ENCODE measurements at regions not wholly inside any gene's neighbourhood (a gene's known extent, or its start where the extent isn't known, plus 50 kb on each side); places are given as distances from the start of the nearest gene placed in this dataset.

DNA sequence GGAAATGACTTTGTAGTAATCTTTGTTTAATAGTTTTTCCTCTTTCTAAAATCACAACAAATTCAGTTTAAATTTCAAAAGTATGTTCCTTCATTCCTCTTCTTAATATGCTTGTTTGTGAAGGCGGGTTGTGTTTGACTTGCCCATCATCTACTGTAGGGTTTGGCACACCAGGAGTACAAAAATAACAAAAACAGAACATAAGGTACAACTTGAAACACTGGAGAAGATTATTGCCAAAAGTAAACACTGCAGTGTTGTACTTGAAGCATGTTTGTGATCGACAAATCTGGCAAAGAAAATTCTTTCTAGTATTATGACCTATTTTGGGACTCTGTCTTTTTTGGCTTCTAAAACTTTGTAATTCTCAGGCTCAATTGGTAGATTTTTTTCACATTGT lies 518.6 kb downstream of the SLITRK5 start:
- Histone ChIP-seq H3K4me3 (replicated peaks; ENCODE audit: insufficient read depth, low read length) (no peak overlapping the region), H3K27ac (replicated peaks) (no peak overlapping the region), H3K27me3 (ENCODE audit: insufficient read depth, poor library complexity, severe bottlenecking) (no peaks in the 10 kb centered on the region)
- DNase-seq (ENCODE audit: low read depth in 1 of 2, low spot score in 1 of 2), result no peak
- TF ChIP-seq GABPA (IDR thresholded peaks at IDR 0.05; ENCODE audit: low read depth), result no peak
- no peak for TF ChIP-seq REST (IDR thresholded peaks at IDR 0.05; ENCODE audit: insufficient replicate concordance, low read depth)

DNA sequence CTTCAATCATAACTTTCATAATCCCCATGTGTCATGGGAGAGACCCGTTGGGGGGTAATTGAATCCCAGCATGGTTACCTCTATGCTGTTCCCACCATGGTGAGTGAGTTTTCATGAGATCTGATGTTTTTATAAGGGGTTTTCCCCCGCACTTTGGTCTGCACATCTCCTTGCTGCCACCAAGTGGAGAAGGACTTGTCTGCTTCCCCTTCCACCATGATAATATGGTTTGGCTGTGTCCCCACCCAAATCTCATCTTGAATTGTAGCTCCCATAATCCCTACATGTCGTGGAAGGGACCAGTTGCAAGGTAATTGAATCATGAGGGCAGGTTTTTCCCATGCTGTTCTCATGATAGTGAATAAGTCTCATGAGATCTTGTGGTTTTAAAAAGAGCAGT lies 524.9 kb downstream of the SLITRK5 start:
- DNase-seq (ENCODE audit: low read depth in 1 of 2, low spot score in 1 of 2), result no peak
- Histone ChIP-seq H3K27me3 (ENCODE audit: insufficient read depth, poor library complexity, severe bottlenecking) (no peaks in the 10 kb centered on the region), H3K4me3 (replicated peaks; ENCODE audit: insufficient read depth, low read length) (no peak overlapping the region), H3K27ac (replicated peaks) (no peak overlapping the region)
- TF ChIP-seq, protein P1, sequence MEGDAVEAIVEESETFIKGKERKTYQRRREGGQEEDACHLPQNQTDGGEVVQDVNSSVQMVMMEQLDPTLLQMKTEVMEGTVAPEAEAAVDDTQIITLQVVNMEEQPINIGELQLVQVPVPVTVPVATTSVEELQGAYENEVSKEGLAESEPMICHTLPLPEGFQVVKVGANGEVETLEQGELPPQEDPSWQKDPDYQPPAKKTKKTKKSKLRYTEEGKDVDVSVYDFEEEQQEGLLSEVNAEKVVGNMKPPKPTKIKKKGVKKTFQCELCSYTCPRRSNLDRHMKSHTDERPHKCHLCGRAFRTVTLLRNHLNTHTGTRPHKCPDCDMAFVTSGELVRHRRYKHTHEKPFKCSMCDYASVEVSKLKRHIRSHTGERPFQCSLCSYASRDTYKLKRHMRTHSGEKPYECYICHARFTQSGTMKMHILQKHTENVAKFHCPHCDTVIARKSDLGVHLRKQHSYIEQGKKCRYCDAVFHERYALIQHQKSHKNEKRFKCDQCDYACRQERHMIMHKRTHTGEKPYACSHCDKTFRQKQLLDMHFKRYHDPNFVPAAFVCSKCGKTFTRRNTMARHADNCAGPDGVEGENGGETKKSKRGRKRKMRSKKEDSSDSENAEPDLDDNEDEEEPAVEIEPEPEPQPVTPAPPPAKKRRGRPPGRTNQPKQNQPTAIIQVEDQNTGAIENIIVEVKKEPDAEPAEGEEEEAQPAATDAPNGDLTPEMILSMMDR (IDR thresholded peaks at IDR 0.05; ENCODE audit: insufficient read depth, low read length), result no peak
- TF ChIP-seq POLR2AphosphoS5 (IDR thresholded peaks at IDR 0.05; ENCODE audit: low read depth), result no peak
- no peak for TF ChIP-seq SPI1 (IDR thresholded peaks at IDR 0.05; ENCODE audit: borderline replicate concordance, low read depth)
- no peak for TF ChIP-seq REST (IDR thresholded peaks at IDR 0.05; ENCODE audit: insufficient replicate concordance, low read depth)
- no peak for TF ChIP-seq GABPA (IDR thresholded peaks at IDR 0.05; ENCODE audit: low read depth)

DNA sequence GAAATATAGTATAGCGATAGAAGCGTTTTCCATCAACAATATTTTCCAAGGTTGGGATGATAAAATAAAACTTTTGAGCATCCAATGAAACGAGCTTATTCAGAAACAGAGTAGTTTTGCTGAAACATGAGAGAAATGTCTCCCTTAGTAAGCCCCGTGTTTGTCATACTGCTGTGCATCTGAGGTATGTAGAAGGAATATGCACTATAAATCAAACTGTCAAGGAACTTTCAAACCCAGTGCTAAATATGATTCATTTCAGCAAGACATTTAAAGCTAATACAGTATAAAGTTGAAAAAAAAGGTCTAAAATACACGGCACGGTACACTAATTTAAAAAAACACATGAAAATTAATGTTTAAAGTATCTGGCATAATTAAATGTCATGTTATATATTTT lies 546.2 kb downstream of the SLITRK5 start:
- H3K27ac ChIP-seq (replicated peaks), result no peak overlapping the region
- TF ChIP-seq SPI1 (IDR thresholded peaks at IDR 0.05; ENCODE audit: borderline replicate concordance, low read depth), result no peak
- TF ChIP-seq GABPA (IDR thresholded peaks at IDR 0.05; ENCODE audit: low read depth), result no peak
- no peak for TF ChIP-seq REST (IDR thresholded peaks at IDR 0.05; ENCODE audit: insufficient replicate concordance, low read depth)
- TF ChIP-seq POLR2AphosphoS5 (IDR thresholded peaks at IDR 0.05; ENCODE audit: low read depth), result no peak
- no peak for DNase-seq (ENCODE audit: low read depth in 1 of 2, low spot score in 1 of 2)
- H3K4me3 ChIP-seq (replicated peaks; ENCODE audit: insufficient read depth, low read length), result no peak overlapping the region
- no peaks in the 10 kb centered on the region for H3K27me3 ChIP-seq (ENCODE audit: insufficient read depth, poor library complexity, severe bottlenecking)

DNA sequence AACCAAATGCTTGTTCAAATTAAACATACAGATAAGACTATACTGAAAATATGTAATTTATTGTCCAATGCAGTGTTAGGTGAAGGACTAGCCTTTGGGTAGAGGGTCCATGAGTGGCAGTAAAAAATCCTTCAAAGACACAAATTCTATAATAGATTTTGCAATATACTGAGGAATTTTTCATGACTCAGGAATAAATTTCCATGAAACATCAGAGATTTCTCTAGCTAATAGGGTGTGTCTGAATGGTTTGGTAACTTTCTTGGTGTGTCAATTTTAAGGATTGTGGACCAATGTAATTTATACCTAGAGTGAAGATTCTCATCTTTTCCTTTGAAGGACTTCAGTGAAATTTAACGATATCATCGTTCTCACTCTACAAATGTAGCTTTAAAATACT lies 546.7 kb downstream of the SLITRK5 start:
- no peak for TF ChIP-seq GABPA (IDR thresholded peaks at IDR 0.05; ENCODE audit: low read depth)
- no peak for TF ChIP-seq POLR2AphosphoS5 (IDR thresholded peaks at IDR 0.05; ENCODE audit: low read depth)
- no peak for TF ChIP-seq REST (IDR thresholded peaks at IDR 0.05; ENCODE audit: insufficient replicate concordance, low read depth)
- TF ChIP-seq, protein P1 (IDR thresholded peaks at IDR 0.05; ENCODE audit: insufficient read depth, low read length), result no peak
- TF ChIP-seq SPI1 (IDR thresholded peaks at IDR 0.05; ENCODE audit: borderline replicate concordance, low read depth), result no peak
- DNase-seq (ENCODE audit: low read depth in 1 of 2, low spot score in 1 of 2), result no peak
- Histone ChIP-seq H3K27ac (replicated peaks) (no peak overlapping the region), H3K4me3 (replicated peaks; ENCODE audit: insufficient read depth, low read length) (no peak overlapping the region), H3K27me3 (ENCODE audit: insufficient read depth, poor library complexity, severe bottlenecking) (no peaks in the 10 kb centered on the region)
